ENCODE measurements at regions not wholly inside any gene's neighbourhood (a gene's known extent, or its start where the extent isn't known, plus 50 kb on each side); places are given as distances from the start of the nearest gene placed in this dataset.
"Not testable (repeated sequence)": the region's sequence is repeated elsewhere in the genome, so short reads cannot be mapped to it uniquely, and the experiment has no call there.

DNA sequence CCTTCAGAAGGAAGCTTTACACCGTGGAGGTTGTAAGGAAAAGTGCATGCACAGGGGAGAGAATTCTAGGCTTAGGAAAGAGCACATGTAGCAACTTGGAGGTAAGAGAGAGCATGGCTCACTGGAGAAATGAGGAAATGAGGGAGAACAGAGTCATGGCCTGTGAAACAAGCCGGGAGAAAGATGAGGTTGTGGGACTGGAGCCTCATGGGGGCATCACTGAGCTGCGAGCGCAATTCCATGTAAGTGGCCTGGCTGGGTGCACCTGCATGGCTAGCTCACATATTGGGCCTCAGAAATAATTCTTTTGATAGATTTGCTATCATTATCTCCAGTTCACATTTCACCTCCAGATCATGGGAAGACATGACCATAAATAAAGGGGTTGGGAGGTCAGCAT lies 785.5 kb upstream of the RAB6C start:
- intact Hi-C loops (cut with DNase I): no loop called here
- no peak for ATAC-seq
- Histone ChIP-seq H3K4me1 (peaks cover 4 to 17% (median 10%) of the 10 kb centered on the region in 3 donors), H3K27ac (peak overlapping the region in 1 of 4 donors; percentile 75), H3K36me3 (no peaks in the 10 kb centered on the region), H3K4me3 (no peak overlapping the region), H3K9me3 (no peaks in the 10 kb centered on the region), H3K27me3 (no peaks in the 10 kb centered on the region)
- 86 to 92% methylated on average over 4 of the region's 4 CpGs for WGBS, 2 donors
- TF ChIP-seq, protein P1, sequence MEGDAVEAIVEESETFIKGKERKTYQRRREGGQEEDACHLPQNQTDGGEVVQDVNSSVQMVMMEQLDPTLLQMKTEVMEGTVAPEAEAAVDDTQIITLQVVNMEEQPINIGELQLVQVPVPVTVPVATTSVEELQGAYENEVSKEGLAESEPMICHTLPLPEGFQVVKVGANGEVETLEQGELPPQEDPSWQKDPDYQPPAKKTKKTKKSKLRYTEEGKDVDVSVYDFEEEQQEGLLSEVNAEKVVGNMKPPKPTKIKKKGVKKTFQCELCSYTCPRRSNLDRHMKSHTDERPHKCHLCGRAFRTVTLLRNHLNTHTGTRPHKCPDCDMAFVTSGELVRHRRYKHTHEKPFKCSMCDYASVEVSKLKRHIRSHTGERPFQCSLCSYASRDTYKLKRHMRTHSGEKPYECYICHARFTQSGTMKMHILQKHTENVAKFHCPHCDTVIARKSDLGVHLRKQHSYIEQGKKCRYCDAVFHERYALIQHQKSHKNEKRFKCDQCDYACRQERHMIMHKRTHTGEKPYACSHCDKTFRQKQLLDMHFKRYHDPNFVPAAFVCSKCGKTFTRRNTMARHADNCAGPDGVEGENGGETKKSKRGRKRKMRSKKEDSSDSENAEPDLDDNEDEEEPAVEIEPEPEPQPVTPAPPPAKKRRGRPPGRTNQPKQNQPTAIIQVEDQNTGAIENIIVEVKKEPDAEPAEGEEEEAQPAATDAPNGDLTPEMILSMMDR (IDR thresholded peaks at IDR 0.05): no peak
- FAIRE-seq: no peak
- DNase-seq: no peak

DNA sequence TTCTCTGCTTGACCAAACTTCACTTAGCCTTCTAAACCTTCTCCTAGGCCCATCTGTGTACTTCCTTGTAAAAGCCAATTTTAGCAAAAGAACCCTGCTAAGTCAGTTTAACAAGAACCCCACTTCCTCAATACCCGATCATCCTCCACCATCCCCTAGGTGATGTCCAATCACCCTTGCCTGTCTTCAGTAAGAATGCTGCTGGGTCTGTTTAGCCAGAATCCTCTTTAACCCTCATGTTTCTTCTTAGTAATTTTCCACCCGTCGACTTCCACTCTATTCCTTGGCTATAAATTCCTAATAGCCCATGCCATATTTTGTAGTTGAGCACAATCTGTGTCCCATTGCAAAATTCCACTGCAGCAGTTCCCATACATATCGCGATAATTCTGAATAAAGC lies 780.0 kb upstream of the RAB6C start:
- Histone ChIP-seq H3K4me1 (peaks cover 0 to 4% (median 0%) of the 10 kb centered on the region in 3 donors), H3K9me3 (no peaks in the 10 kb centered on the region), H3K36me3 (no peaks in the 10 kb centered on the region), H3K27ac (no peak overlapping the region), H3K27me3 (no peaks in the 10 kb centered on the region), H3K4me3 (no peak overlapping the region)
- TF ChIP-seq, protein P1 (IDR thresholded peaks at IDR 0.05): no peak
- FAIRE-seq (no peak), DNase-seq (no peak), ATAC-seq (no peak)
- intact Hi-C loops (cut with DNase I): no loop called here
- WGBS, 2 donors: 85 to 94% methylated on average over 5 of the region's 5 CpGs

GRCh38 chr2:129201696-129202095 lies 777.8 kb upstream of the RAB6C start:
- DNase-seq (no peak), ATAC-seq (no peak), FAIRE-seq (no peak)
- Histone ChIP-seq H3K4me1 (no peaks in the 10 kb centered on the region), H3K36me3 (no peaks in the 10 kb centered on the region), H3K9me3 (no peaks in the 10 kb centered on the region), H3K4me3 (no peak overlapping the region), H3K27ac (no peak overlapping the region), H3K27me3 (no peaks in the 10 kb centered on the region)
- TF ChIP-seq, protein P1 (IDR thresholded peaks at IDR 0.05): no peak
- WGBS, 2 donors: 76 to 95% methylated on average over 2 of the region's 2 CpGs
- intact Hi-C loops (cut with DNase I): no loop called here

- FAIRE-seq (no peak), ATAC-seq (peak in 1 of 4 donors; percentile 34), DNase-seq (no peak)
- no peaks in the 10 kb centered on the region for H3K27me3 ChIP-seq
- no peaks in the 10 kb centered on the region for H3K36me3 ChIP-seq
- H3K9me3 ChIP-seq: no peaks in the 10 kb centered on the region
- 56 to 89% methylated on average over 3 of the region's 3 CpGs for WGBS, 2 donors
- no peak overlapping the region for H3K4me3 ChIP-seq
- H3K27ac ChIP-seq: no peak overlapping the region
- H3K4me1 ChIP-seq: no peaks in the 10 kb centered on the region
- intact Hi-C loops (cut with DNase I): no loop called here
- TF ChIP-seq, protein P1 (IDR thresholded peaks at IDR 0.05): no peak
Measured at GRCh38 chr2:129203331-129203730, 776.1 kb upstream of the RAB6C start.

DNA sequence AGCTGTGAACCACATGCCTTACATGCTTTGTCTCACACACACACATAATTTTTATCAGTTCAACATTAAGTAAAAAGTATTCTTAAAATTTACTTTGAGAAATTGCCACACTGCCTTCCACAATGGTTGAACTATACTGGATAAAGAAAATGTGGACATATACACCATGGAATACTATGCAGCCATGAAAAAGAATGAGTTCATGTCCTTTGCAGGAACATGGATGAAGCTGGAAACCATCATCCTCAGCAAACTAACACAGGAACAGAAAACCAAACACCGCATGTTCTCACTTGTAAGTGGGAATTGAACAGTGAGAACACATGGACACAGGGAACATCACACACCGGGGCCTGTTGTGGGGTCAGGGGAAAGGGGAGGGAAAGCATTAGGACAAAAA lies 774.9 kb upstream of the RAB6C start:
- H3K4me3 ChIP-seq; DNase-seq; H3K27me3 ChIP-seq; FAIRE-seq; H3K9me3 ChIP-seq; H3K36me3 ChIP-seq; H3K4me1 ChIP-seq; ATAC-seq; intact Hi-C loops (cut with DNase I); H3K27ac ChIP-seq: not testable (repeated sequence)
- 94 to 97% methylated on average over 2 of the region's 2 CpGs for WGBS, 2 donors

GRCh38 chr2:129205176-129205575 lies 774.3 kb upstream of the RAB6C start:
- FAIRE-seq (no peak), DNase-seq (no peak), ATAC-seq (no peak)
- H3K4me3 ChIP-seq: no peak overlapping the region
- no peaks in the 10 kb centered on the region for H3K4me1 ChIP-seq
- H3K27ac ChIP-seq: no peak overlapping the region
- WGBS, 2 donors: 7 to 16% methylated on average over 1 of the region's 1 CpG
- intact Hi-C loops (cut with DNase I): no loop called here
- no peaks in the 10 kb centered on the region for H3K9me3 ChIP-seq
- TF ChIP-seq, protein P1 (IDR thresholded peaks at IDR 0.05): no peak
- no peaks in the 10 kb centered on the region for H3K27me3 ChIP-seq
- H3K36me3 ChIP-seq: no peaks in the 10 kb centered on the region

Data from pancreas (tissue), 10 donors.